ENCODE measurements at regions not wholly inside any gene's neighbourhood (a gene's known extent, or its start where the extent isn't known, plus 50 kb on each side); places are given as distances from the start of the nearest gene placed in this dataset.

DNA sequence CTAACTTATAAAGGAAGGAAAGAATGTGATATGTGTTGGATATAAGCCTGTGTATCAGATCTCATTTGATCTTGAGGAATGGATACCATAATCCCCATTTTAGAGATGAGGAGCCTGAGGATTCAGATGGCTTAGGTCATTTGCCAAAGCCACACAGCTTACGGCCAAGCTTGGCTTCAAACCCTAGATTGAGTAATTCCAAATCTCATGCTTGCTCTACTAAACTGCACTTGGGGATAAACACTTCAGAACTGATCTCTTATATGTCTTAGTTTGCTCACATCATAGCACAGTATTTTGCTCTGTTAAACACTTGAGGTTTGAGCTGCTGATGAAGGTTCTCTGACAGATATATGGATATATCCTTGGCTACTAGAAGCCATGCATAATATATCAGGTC, 504.4 kb downstream of the NTRK2 start:
- Histone ChIP-seq H3K27ac (ENCODE audit: low read length) (no peak overlapping the region), H3K4me3 (ENCODE audit: low read length) (no peak overlapping the region), H3K9me3 (ENCODE audit: low read length) (peaks cover 3% of the 10 kb centered on the region), H3K27me3 (ENCODE audit: insufficient read depth, low read depth, low read length) (no peaks in the 10 kb centered on the region), H3K9ac (ENCODE audit: low read length) (no peak overlapping the region), H3K4me2 (ENCODE audit: low read length) (no peak overlapping the region), H3K9me2 (ENCODE audit: insufficient read depth, low read length) (no peaks in the 10 kb centered on the region), H4K20me1 (ENCODE audit: insufficient read depth) (no peaks in the 10 kb centered on the region), H2AFZ (ENCODE audit: low read depth, low read length) (no peak overlapping the region), H3K36me3 (ENCODE audit: insufficient read depth, low read length) (no peaks in the 10 kb centered on the region), H3K79me2 (replicated peaks; ENCODE audit: insufficient read depth, low read length) (no peaks in the 10 kb centered on the region), H3F3A (ENCODE audit: insufficient read depth, low read length, poor library complexity, severe bottlenecking) (no peaks in the 10 kb centered on the region)
- no peak for TF ChIP-seq TAF1 (IDR thresholded peaks at IDR 0.05; ENCODE audit: low read depth)

DNA sequence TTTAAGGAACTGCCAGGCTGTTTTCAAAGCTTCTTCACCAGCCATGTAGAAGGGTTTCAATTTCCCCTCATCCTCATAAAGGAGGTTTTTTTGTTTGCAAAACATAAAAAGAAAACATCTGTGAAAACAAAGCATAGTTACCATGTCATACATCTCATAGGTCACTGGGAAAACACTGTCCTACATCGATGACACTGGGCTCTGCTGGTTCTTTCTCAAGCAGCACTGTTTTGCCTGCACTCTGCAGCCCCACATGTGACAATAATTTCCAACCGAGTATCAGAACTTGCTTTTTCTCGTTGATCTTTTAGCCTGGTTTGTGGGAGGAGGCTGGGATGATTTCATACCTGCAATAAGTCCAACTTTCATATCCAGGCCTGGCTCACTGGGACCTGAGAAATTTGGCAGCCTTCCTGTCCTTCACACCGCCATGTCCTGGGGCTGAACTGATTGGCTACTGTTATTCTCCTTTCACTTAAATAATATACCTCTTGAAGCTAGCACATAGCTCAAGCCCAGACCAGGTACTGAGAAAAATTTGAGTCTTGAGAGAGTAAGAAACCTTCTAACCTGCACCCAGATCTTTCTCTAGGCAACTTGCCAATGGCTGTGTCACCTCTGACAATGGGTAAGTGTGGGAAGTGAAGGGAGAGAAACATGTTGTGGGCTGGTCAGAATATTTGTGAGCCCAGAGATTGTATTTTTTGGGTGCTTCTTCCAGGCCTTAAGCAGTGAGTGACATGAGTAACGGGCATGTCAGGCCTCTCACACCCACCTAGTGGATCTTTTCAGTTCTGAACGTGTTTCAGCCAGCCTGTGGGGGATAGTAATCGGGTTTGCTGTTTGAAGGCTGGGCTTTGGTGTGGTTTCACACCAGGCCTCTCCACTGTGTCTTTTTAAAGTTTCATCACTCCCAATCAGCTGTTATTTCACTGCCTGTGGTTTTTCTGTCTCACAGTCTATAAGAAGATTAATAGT, 502.8 kb downstream of the NTRK2 start:
- Histone ChIP-seq H3K36me3 (ENCODE audit: insufficient read depth, low read length) (no peaks in the 10 kb centered on the region), H2AFZ (ENCODE audit: low read depth, low read length) (no peak overlapping the region), H3K79me2 (replicated peaks; ENCODE audit: insufficient read depth, low read length) (no peaks in the 10 kb centered on the region), H3K9me3 (ENCODE audit: low read length) (peaks cover 3% of the 10 kb centered on the region), H3K27ac (ENCODE audit: low read length) (no peak overlapping the region), H3K4me3 (ENCODE audit: low read length) (no peak overlapping the region), H3K9me2 (ENCODE audit: insufficient read depth, low read length) (no peaks in the 10 kb centered on the region), H3K9ac (ENCODE audit: low read length) (no peak overlapping the region), H3F3A (ENCODE audit: insufficient read depth, low read length, poor library complexity, severe bottlenecking) (no peaks in the 10 kb centered on the region), H4K20me1 (ENCODE audit: insufficient read depth) (no peaks in the 10 kb centered on the region), H3K27me3 (ENCODE audit: insufficient read depth, low read depth, low read length) (no peaks in the 10 kb centered on the region), H3K4me2 (ENCODE audit: low read length) (no peak overlapping the region)
- no peak for TF ChIP-seq EP300 (conservative IDR thresholded peaks at IDR 0.05; ENCODE audit: poor library complexity, severe bottlenecking)
- TF ChIP-seq EZH2 (IDR thresholded peaks at IDR 0.05; ENCODE audit: borderline replicate concordance, insufficient read depth, low read length, poor library complexity, severe bottlenecking) = no peak
- TF ChIP-seq SMC3 (conservative IDR thresholded peaks at IDR 0.05; ENCODE audit: poor library complexity) = no peak
- TF ChIP-seq, protein P1, sequence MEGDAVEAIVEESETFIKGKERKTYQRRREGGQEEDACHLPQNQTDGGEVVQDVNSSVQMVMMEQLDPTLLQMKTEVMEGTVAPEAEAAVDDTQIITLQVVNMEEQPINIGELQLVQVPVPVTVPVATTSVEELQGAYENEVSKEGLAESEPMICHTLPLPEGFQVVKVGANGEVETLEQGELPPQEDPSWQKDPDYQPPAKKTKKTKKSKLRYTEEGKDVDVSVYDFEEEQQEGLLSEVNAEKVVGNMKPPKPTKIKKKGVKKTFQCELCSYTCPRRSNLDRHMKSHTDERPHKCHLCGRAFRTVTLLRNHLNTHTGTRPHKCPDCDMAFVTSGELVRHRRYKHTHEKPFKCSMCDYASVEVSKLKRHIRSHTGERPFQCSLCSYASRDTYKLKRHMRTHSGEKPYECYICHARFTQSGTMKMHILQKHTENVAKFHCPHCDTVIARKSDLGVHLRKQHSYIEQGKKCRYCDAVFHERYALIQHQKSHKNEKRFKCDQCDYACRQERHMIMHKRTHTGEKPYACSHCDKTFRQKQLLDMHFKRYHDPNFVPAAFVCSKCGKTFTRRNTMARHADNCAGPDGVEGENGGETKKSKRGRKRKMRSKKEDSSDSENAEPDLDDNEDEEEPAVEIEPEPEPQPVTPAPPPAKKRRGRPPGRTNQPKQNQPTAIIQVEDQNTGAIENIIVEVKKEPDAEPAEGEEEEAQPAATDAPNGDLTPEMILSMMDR (IDR thresholded peaks at IDR 0.05; ENCODE audit: poor library complexity, severe bottlenecking) = no peak
- TF ChIP-seq, protein P2, sequence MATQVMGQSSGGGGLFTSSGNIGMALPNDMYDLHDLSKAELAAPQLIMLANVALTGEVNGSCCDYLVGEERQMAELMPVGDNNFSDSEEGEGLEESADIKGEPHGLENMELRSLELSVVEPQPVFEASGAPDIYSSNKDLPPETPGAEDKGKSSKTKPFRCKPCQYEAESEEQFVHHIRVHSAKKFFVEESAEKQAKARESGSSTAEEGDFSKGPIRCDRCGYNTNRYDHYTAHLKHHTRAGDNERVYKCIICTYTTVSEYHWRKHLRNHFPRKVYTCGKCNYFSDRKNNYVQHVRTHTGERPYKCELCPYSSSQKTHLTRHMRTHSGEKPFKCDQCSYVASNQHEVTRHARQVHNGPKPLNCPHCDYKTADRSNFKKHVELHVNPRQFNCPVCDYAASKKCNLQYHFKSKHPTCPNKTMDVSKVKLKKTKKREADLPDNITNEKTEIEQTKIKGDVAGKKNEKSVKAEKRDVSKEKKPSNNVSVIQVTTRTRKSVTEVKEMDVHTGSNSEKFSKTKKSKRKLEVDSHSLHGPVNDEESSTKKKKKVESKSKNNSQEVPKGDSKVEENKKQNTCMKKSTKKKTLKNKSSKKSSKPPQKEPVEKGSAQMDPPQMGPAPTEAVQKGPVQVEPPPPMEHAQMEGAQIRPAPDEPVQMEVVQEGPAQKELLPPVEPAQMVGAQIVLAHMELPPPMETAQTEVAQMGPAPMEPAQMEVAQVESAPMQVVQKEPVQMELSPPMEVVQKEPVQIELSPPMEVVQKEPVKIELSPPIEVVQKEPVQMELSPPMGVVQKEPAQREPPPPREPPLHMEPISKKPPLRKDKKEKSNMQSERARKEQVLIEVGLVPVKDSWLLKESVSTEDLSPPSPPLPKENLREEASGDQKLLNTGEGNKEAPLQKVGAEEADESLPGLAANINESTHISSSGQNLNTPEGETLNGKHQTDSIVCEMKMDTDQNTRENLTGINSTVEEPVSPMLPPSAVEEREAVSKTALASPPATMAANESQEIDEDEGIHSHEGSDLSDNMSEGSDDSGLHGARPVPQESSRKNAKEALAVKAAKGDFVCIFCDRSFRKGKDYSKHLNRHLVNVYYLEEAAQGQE (IDR thresholded peaks at IDR 0.05; ENCODE audit: borderline replicate concordance) = no peak
- no peak for TF ChIP-seq RAD21 (conservative IDR thresholded peaks at IDR 0.05)
- TF ChIP-seq POLR2AphosphoS5 (IDR thresholded peaks at IDR 0.05) = no peak
- TF ChIP-seq MXI1 (conservative IDR thresholded peaks at IDR 0.05; ENCODE audit: poor library complexity, severe bottlenecking) = no peak
- no peak for TF ChIP-seq TAF1 (IDR thresholded peaks at IDR 0.05; ENCODE audit: low read depth)
